ENCODE measurements at regions not wholly inside any gene's neighbourhood (a gene's known extent, or its start where the extent isn't known, plus 50 kb on each side); places are given as distances from the start of the nearest gene placed in this dataset.
"Not testable (repeated sequence)": the region's sequence is repeated elsewhere in the genome, so short reads cannot be mapped to it uniquely, and the experiment has no call there.

- DNase-seq (ENCODE audit: low spot score) = no peak
Observed at GRCh38 chr2:140178234-140178633, 1398.0 kb upstream of the NXPH2 start.

GRCh38 chr2:140177086-140177485, 1396.9 kb upstream of the NXPH2 start:
- no peak for DNase-seq (ENCODE audit: low spot score)

- no peak for DNase-seq (ENCODE audit: low spot score)
Observed at GRCh38 chr2:140173790-140174189, 1393.6 kb upstream of the NXPH2 start.

GRCh38 chr2:140164449-140164848, 1384.3 kb upstream of the NXPH2 start:
- DNase-seq (ENCODE audit: low spot score) = no peak

GRCh38 chr2:140158259-140158658, 1378.1 kb upstream of the NXPH2 start:
- no peak for DNase-seq (ENCODE audit: low spot score)

- DNase-seq (ENCODE audit: low spot score) = no peak
Observed at GRCh38 chr2:140157816-140158215, 1377.6 kb upstream of the NXPH2 start.

GRCh38 chr2:140154706-140155105, 1374.5 kb upstream of the NXPH2 start:
- no peak for DNase-seq (ENCODE audit: low spot score)

GRCh38 chr2:140154271-140154670, 1374.1 kb upstream of the NXPH2 start:
- no peak for DNase-seq (ENCODE audit: low spot score)

- no peak for DNase-seq (ENCODE audit: low spot score)
Observed at GRCh38 chr2:140144611-140145010, 1364.4 kb upstream of the NXPH2 start.

- DNase-seq (ENCODE audit: low spot score) = no peak
Observed at GRCh38 chr2:140138736-140139135, 1358.5 kb upstream of the NXPH2 start.

GRCh38 chr2:140136861-140137260, 1356.7 kb upstream of the NXPH2 start:
- no peak for DNase-seq (ENCODE audit: low spot score)

GRCh38 chr2:140136366-140136765, 1356.2 kb upstream of the NXPH2 start:
- no peak for DNase-seq (ENCODE audit: low spot score)

- DNase-seq (ENCODE audit: low spot score) = no peak
Observed at GRCh38 chr2:140128909-140129308, 1348.7 kb upstream of the NXPH2 start.

GRCh38 chr2:140122001-140122400, 1341.8 kb upstream of the NXPH2 start:
- no peak for DNase-seq (ENCODE audit: low spot score)

GRCh38 chr2:140117386-140117785, 1337.2 kb upstream of the NXPH2 start:
- no peak for DNase-seq (ENCODE audit: low spot score)

GRCh38 chr2:140108706-140109475, 1328.7 kb upstream of the NXPH2 start:
- DNase-seq (ENCODE audit: low spot score) = no peak

GRCh38 chr2:140091926-140092325, 1311.7 kb upstream of the NXPH2 start:
- DNase-seq (ENCODE audit: low spot score) = no peak

GRCh38 chr2:140086964-140087363, 1306.8 kb upstream of the NXPH2 start:
- no peak for DNase-seq (ENCODE audit: low spot score)

- DNase-seq (ENCODE audit: low spot score) = no peak
Observed at GRCh38 chr2:140085674-140086073, 1305.5 kb upstream of the NXPH2 start.

- no peak for DNase-seq (ENCODE audit: low spot score)
Observed at GRCh38 chr2:140079038-140079437, 1298.8 kb upstream of the NXPH2 start.

GRCh38 chr2:140076164-140076563, 1296.0 kb upstream of the NXPH2 start:
- no peak for DNase-seq (ENCODE audit: low spot score)

GRCh38 chr2:140073763-140074162, 1293.6 kb upstream of the NXPH2 start:
- DNase-seq (ENCODE audit: low spot score) = not testable (repeated sequence)

GRCh38 chr2:140067661-140068060, 1287.5 kb upstream of the NXPH2 start:
- DNase-seq (ENCODE audit: low spot score) = no peak

- DNase-seq (ENCODE audit: low spot score) = no peak
Observed at GRCh38 chr2:140064243-140064642, 1284.1 kb upstream of the NXPH2 start.

All from mucosa of gallbladder (tissue), 1 donor.